Nephron (organoid): ENCODE measurements at regions not wholly inside any gene's neighbourhood (a gene's known extent, or its start where the extent isn't known, plus 50 kb on each side); places are given as distances from the start of the nearest gene placed in this dataset.
"Not testable (repeated sequence)": the region's sequence is repeated elsewhere in the genome, so short reads cannot be mapped to it uniquely, and the experiment has no call there.

Experiments
- H3K27ac Mint-ChIP-seq, 3 experiments: 2 replicates each; pipeline ENCODE4 v1.8.0; 2020; ENCODE audit warnings: mixed read lengths in 3 of 3, mild to moderate bottlenecking in 2 of 3, moderate library complexity in 1 of 3
- H3K27me3 Mint-ChIP-seq: 2 replicates; pipeline ENCODE4 v1.8.0; 2021; ENCODE audit warnings: low read depth, mild to moderate bottlenecking, moderate library complexity, mixed read lengths
- H3K36me3 Mint-ChIP-seq: 2 replicates; pipeline ENCODE4 v1.8.0; 2020; ENCODE audit warnings: low read depth, mixed read lengths
- H3K4me1 Mint-ChIP-seq: 2 replicates; pipeline ENCODE4 v1.8.0; 2020; ENCODE audit warnings: mixed read lengths
- H3K4me3 Mint-ChIP-seq, 3 experiments: 2 replicates each; pipeline ENCODE4 v1.8.0; 2020; ENCODE audit warnings: mild to moderate bottlenecking in 3 of 3, mixed read lengths in 3 of 3, moderate library complexity in 2 of 3
- H3K9me3 Mint-ChIP-seq: 2 replicates; pipeline ENCODE4 v1.8.0; 2020; ENCODE audit warnings: mixed read lengths
- TF ChIP-seq, protein P1 (sequence below), 3 experiments: fragments of 200-600 bp; sonication (generic); IDR thresholded peaks; one replicate each; pipeline ENCODE4 v1.5.0; 2021; ENCODE audit warnings: antibody characterized with exemption in 3 of 3; ENCODE audit not compliant: unreplicated experiment in 3 of 3

DNA sequence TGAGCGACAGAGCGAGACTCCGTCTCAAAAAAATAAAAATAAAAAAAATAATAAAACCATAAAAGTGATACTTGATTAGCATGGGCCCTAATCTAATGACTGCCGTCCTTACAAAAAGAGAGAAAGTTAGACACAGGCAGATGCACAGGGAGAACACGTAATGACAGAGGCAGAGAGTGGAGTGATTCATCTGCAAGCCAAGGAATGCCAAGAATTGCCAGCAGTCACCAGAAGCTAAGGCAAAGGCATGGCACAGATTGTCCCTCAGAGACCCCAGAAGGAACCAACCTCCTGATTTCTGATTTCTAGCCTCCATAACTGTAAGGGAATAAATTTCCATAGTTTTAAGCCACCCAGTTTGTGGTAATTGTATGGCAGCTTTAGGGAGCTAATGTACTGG is 79.6 kb upstream of the FREM1 start:
- Mint-ChIP-seq H3K36me3 (peaks cover 7% of the 10 kb centered on the region), H3K27ac (no peak overlapping the region), H3K9me3 (peaks cover 3% of the 10 kb centered on the region), H3K4me1 (peaks cover 26% of the 10 kb centered on the region), H3K27me3 (no peaks in the 10 kb centered on the region), H3K4me3 (no peak overlapping the region)
- TF ChIP-seq, protein P1, sequence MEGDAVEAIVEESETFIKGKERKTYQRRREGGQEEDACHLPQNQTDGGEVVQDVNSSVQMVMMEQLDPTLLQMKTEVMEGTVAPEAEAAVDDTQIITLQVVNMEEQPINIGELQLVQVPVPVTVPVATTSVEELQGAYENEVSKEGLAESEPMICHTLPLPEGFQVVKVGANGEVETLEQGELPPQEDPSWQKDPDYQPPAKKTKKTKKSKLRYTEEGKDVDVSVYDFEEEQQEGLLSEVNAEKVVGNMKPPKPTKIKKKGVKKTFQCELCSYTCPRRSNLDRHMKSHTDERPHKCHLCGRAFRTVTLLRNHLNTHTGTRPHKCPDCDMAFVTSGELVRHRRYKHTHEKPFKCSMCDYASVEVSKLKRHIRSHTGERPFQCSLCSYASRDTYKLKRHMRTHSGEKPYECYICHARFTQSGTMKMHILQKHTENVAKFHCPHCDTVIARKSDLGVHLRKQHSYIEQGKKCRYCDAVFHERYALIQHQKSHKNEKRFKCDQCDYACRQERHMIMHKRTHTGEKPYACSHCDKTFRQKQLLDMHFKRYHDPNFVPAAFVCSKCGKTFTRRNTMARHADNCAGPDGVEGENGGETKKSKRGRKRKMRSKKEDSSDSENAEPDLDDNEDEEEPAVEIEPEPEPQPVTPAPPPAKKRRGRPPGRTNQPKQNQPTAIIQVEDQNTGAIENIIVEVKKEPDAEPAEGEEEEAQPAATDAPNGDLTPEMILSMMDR (IDR thresholded peaks at IDR 0.05; ENCODE audit: unreplicated experiment in 3 of 3): no peak

DNA sequence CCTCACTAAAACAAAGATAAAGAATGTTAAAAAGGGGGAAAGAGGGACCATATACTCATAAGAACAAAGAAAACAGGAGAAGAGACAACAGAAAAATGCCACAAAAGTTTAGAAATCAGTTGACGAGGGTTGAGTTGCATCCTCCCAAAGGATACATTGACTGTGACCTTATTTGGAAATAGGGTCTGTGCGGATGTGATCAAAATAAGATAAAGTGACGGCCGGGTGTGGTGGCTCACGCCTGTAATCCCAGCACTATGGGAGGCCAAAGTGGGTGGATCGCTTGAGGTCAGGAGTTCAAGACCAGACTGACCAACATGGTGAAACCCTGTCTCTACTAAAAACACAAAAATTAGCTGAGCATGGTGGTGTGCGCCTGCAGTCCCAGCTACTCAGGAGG is 79.1 kb upstream of the FREM1 start:
- not testable (repeated sequence) for H3K4me3 Mint-ChIP-seq, H3K36me3 Mint-ChIP-seq, H3K9me3 Mint-ChIP-seq, H3K27me3 Mint-ChIP-seq, H3K27ac Mint-ChIP-seq
- H3K4me1 Mint-ChIP-seq: peaks cover 22% of the 10 kb centered on the region

DNA sequence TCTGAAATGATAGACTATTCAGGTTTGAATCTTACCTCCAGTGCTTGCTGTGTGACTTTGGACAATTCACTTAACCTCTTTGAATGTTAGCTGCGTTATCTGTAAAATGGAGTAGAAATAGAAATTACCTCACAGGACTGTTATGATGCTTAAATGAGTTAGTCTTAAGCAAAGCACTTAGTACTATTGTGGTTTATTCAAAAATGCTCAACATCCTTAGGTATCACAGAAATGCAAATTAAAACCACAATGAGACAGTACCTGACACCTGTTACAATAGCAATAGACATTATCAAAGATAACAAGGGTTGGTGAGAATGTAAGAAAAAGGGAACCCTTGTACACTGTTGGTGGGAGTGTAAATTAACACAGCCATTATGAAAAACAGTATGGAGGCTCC is 77.6 kb upstream of the FREM1 start:
- H3K9me3 Mint-ChIP-seq: peaks cover 3% of the 10 kb centered on the region
- no peak overlapping the region for H3K27ac Mint-ChIP-seq
- no peaks in the 10 kb centered on the region for H3K27me3 Mint-ChIP-seq
- H3K4me1 Mint-ChIP-seq: peaks cover 13% of the 10 kb centered on the region
- TF ChIP-seq, protein P1 (IDR thresholded peaks at IDR 0.05; ENCODE audit: unreplicated experiment in 3 of 3): no peak
- no peak overlapping the region for H3K4me3 Mint-ChIP-seq
- peaks cover 7% of the 10 kb centered on the region for H3K36me3 Mint-ChIP-seq

DNA sequence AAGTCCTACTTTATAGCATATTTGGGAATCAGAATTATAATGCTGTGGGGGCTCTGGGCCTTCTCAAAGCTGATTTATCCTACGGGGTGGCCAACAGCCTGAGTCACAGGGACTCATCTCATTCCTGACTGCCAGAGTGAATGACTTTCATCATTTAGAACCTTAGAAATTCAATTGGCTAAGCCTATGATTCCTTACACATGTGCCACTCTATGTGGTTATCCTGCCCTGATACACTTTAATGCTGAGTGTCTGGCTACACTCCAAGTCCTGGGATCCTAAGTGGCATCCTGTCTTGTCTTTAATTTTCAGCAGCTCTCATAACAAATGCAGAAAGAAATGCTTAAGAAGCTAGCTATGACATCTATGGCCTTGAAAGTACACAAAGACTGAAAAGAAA is 75.2 kb upstream of the FREM1 start:
- Mint-ChIP-seq H3K4me1 (peaks cover 22% of the 10 kb centered on the region), H3K27ac (no peak overlapping the region), H3K4me3 (no peak overlapping the region), H3K36me3 (peaks cover 16% of the 10 kb centered on the region), H3K27me3 (no peaks in the 10 kb centered on the region), H3K9me3 (no peaks in the 10 kb centered on the region)
- TF ChIP-seq, protein P1 (IDR thresholded peaks at IDR 0.05; ENCODE audit: unreplicated experiment in 3 of 3): no peak

DNA sequence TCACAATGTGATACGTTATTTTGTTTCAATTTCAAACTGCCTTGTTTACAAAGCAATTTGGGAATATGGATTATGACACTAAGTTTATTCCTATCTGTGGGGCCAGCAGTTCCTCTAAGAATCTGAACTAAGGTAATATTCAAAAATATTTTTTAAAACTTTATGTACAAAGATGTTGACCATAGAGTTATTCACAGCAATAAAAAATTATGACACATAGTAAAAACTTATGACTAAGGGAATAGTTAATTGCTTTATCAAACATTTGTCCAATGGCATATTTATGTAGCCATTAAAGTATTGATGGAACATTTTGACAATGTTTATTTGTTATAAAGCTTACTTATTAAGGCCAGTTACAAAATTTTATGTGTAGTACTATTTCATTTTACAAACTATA is 73.4 kb upstream of the FREM1 start:
- H3K9me3 Mint-ChIP-seq: no peaks in the 10 kb centered on the region
- peaks cover 12% of the 10 kb centered on the region for H3K36me3 Mint-ChIP-seq
- peaks cover 22% of the 10 kb centered on the region for H3K4me1 Mint-ChIP-seq
- H3K27me3 Mint-ChIP-seq: no peaks in the 10 kb centered on the region
- TF ChIP-seq, protein P1 (IDR thresholded peaks at IDR 0.05; ENCODE audit: unreplicated experiment in 3 of 3): no peak
- H3K4me3 Mint-ChIP-seq: no peak overlapping the region
- no peak overlapping the region for H3K27ac Mint-ChIP-seq

DNA sequence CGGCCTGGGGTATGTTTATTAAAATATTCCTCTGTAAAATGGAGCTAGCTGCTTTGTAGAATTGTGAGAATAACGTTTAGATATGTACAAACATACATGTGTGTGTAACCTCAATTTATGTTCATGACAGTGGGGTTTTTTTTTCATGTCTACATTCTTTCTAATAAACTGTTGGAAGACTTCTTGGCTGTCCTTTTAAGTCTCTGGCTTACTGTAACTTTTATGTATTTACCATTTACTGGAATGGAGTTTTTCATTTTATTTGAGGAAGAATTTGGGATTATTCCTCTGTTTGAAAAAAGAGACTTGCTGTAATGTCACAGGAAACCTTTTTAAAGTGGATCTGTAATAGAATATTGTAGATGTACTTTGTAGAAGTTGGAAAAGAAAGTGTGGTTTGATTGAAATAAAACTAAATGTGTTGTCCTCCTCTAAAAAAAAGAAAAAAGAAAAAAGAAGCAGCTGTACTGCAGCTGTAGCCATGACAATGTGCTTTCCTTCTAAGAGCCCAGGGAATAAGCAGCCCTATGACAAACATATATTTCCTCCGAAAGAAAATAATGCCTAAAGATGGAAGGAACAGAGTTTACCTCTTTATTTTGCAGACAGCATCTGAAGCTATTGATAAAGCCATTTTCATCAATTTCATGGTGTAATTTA is 71.2 kb upstream of the FREM1 start:
- TF ChIP-seq, protein P1 (IDR thresholded peaks at IDR 0.05; ENCODE audit: unreplicated experiment in 3 of 3): no peak
- Mint-ChIP-seq H3K27me3 (no peaks in the 10 kb centered on the region), H3K4me3 (no peak overlapping the region), H3K4me1 (peaks cover 22% of the 10 kb centered on the region), H3K36me3 (peaks cover 8% of the 10 kb centered on the region), H3K27ac (peak overlapping the region; percentile 75 to 89 (median 86)), H3K9me3 (no peaks in the 10 kb centered on the region)
